AG09309 (cell line): ENCODE measurements at regions not wholly inside any gene's neighbourhood (a gene's known extent, or its start where the extent isn't known, plus 50 kb on each side); places are given as distances from the start of the nearest gene placed in this dataset.
"Not testable (repeated sequence)": the region's sequence is repeated elsewhere in the genome, so short reads cannot be mapped to it uniquely, and the experiment has no call there.

ENCODE experiments used
- DNase-seq: peaks from one replicate; pipeline ENCODE4 v3.0.0-alpha.2; 2010; ENCODE audit warnings: low read depth
- H3K4me3 ChIP-seq: 2 replicates; pipeline ENCODE4 v1.5.1; 2011; ENCODE audit warnings: mild to moderate bottlenecking, low read depth, low read length, moderate library complexity; ENCODE audit not compliant: control insufficient read depth
- TF ChIP-seq, protein P1 (sequence below): IDR thresholded peaks from 2 replicates; pipeline ENCODE4 v1.5.1; 2011; ENCODE audit warnings: mild to moderate bottlenecking, low read depth, low read length, inconsistent platforms; ENCODE audit not compliant: insufficient read depth, control insufficient read depth; ENCODE audit errors: missing control alignments

- TF ChIP-seq, protein P1, sequence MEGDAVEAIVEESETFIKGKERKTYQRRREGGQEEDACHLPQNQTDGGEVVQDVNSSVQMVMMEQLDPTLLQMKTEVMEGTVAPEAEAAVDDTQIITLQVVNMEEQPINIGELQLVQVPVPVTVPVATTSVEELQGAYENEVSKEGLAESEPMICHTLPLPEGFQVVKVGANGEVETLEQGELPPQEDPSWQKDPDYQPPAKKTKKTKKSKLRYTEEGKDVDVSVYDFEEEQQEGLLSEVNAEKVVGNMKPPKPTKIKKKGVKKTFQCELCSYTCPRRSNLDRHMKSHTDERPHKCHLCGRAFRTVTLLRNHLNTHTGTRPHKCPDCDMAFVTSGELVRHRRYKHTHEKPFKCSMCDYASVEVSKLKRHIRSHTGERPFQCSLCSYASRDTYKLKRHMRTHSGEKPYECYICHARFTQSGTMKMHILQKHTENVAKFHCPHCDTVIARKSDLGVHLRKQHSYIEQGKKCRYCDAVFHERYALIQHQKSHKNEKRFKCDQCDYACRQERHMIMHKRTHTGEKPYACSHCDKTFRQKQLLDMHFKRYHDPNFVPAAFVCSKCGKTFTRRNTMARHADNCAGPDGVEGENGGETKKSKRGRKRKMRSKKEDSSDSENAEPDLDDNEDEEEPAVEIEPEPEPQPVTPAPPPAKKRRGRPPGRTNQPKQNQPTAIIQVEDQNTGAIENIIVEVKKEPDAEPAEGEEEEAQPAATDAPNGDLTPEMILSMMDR: no peak
- DNase-seq: no peak
- no peak overlapping the region for H3K4me3 ChIP-seq
Measured at GRCh38 chr3:26480377-26480776, 142.2 kb upstream of the LRRC3B start.

DNA sequence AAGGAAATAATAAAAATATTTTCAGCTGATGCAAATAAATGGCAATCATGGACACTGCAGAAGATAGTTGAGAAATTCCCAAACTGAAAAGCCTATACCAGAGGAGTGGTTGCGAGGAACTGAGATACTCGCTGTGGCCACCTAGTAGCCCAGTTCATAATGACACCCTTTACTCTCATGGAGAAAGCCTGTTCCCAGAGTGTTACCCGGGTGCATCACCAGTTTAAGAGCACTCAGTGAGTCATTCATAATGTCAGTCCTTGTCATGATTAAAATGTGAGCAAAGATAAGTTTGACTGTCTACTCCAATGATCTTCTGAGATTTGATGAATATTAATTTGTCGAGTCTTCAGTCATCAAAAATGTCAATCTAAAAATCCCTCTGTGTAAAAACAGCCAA lies 138.4 kb upstream of the LRRC3B start:
- TF ChIP-seq, protein P1: no peak
- no peak for DNase-seq
- no peak overlapping the region for H3K4me3 ChIP-seq

DNA sequence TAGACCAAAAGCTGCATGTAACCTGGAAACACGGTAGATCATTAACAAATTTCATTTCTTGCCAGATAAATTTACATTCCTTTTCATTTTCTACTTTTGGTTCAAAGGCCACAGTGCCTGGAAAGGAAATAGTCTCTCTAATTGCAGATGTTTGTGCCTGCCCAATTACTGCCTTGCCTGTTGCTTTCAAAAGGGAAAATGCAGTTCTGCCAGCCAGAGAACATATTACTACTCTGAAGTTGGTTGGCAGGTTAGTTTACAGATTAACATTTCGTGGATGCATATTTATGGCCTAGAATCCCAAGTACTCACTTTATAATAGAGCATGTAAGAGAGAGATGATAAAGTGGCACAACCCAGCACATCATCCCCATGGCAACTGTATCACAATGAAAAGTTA lies 124.3 kb upstream of the LRRC3B start:
- no peak overlapping the region for H3K4me3 ChIP-seq
- TF ChIP-seq, protein P1: no peak
- no peak for DNase-seq

DNA sequence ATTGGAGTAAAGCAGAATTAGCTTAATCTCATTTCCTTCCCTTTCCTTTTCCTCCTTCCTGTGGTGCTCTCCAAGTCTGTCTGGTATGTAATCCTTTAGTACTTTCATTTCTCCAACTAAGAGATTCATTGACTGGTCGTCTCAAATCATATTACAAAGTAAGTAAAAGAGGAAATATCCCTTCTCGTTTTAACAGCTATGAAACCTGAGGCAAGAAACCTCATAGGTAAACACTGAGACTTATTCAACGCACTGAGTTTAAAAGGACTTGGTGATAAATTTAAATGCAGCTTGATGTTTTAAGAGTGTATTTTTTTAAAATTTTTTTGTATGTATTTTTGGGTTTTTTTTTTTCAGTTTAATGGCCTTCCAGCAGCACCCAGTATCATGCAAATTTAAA lies 117.2 kb upstream of the LRRC3B start:
- H3K4me3 ChIP-seq: no peak overlapping the region
- no peak for DNase-seq
- TF ChIP-seq, protein P1: no peak

- not testable (repeated sequence) for H3K4me3 ChIP-seq, DNase-seq
Measured at GRCh38 chr3:26514445-26515029, 108.0 kb upstream of the LRRC3B start.

DNA sequence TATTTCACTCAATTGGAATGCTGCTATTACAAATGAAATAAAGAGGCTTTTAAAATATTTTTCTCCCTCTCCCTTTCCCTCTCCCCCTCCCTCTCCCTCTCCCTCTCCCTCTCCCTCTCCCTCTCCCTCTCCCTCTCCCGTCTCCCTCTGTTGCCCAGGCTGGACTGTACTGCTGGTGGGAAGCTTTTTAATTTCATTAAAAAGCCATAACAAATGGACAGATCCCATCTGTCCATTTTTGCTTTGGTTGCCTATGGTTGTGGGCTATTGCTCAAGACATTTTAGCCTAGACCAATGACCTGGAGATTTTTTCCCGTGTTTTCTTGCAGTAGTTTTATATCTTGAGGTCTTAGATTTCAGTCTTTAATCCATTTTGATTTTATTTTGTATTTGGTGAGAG lies 107.2 kb upstream of the LRRC3B start:
- DNase-seq: no peak
- no peak overlapping the region for H3K4me3 ChIP-seq
- TF ChIP-seq, protein P1: no peak

- no peak for DNase-seq
- TF ChIP-seq, protein P1: no peak
- no peak overlapping the region for H3K4me3 ChIP-seq
Measured at GRCh38 chr3:26521261-26521660, 101.3 kb upstream of the LRRC3B start.
